ENCODE measurements at regions not wholly inside any gene's neighbourhood (a gene's known extent, or its start where the extent isn't known, plus 50 kb on each side); places are given as distances from the start of the nearest gene placed in this dataset.

DNA sequence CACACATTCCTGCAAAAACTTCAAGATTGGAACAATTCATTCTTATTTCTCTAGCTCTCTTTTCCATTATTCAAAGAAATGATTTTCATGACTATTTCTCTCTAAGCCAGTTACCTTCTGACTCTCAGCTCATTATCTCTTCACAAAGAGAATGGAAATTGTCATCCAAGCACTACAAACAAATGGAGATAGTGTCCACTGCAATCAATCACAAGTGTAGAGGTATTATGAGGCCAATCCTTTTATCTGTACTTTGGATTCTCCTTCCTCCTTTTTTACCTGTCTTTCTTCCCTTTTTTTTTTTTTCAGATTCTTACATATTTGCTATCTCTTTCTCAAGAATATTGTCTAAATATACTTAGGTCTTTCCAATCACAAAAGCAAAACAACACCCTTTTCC, 497.7 kb upstream of the MEF2C start:
- H3K4me1 Mint-ChIP-seq, result no peaks in the 10 kb centered on the region
- DNase-seq, result no peak
- peaks cover 0 to 2% (median 0%) of the 10 kb centered on the region in 3 donors for H3K27me3 Mint-ChIP-seq (ENCODE audit: low read depth in 3 of 3)
- peaks cover 0 to 7% (median 0%) of the 10 kb centered on the region in 6 donors for H3K9me3 Mint-ChIP-seq
- no peaks in the 10 kb centered on the region for H3K36me3 Mint-ChIP-seq
- H3K4me3 Mint-ChIP-seq, result no peak overlapping the region
- H3K27ac Mint-ChIP-seq, result no peak overlapping the region

DNA sequence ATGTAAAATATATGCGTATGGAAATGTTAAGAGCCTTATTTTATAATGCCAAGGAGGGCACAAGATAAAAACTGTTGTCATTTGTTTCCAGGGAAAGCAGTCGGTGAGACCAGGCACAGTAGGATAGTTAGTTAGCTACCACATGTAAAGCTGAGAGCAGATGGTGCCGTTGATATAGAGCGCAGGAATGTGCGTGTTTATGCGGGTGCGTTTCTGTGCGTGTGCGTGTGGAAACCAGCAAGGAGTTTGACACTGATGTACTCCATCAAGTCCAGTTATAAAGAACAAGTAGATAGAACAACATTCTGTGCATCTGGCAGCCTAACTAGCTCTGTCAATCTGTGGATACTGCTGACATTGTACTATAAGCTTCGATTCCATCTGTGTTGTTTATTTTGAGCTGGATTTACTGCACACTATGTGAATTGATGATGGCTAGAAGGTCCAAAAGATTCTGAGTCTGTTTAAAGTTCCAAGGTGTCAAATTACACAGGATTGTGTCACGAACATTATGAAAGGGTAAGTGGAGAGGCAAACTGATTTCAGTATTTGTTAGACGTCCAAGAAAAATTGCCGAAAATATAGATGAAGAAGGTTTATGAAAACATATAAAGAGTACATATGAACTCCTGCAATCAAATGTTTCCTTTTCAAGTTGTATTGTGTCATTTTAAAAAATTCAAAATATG, 494.9 kb upstream of the MEF2C start:
- Mint-ChIP-seq H3K9me3 (peaks cover 0 to 7% (median 0%) of the 10 kb centered on the region in 6 donors), H3K36me3 (no peaks in the 10 kb centered on the region), H3K4me3 (no peak overlapping the region), H3K4me1 (no peaks in the 10 kb centered on the region), H3K27ac (no peak overlapping the region), H3K27me3 (ENCODE audit: low read depth in 3 of 3) (peaks cover 0 to 2% (median 0%) of the 10 kb centered on the region in 3 donors)
- no peak for DNase-seq

DNA sequence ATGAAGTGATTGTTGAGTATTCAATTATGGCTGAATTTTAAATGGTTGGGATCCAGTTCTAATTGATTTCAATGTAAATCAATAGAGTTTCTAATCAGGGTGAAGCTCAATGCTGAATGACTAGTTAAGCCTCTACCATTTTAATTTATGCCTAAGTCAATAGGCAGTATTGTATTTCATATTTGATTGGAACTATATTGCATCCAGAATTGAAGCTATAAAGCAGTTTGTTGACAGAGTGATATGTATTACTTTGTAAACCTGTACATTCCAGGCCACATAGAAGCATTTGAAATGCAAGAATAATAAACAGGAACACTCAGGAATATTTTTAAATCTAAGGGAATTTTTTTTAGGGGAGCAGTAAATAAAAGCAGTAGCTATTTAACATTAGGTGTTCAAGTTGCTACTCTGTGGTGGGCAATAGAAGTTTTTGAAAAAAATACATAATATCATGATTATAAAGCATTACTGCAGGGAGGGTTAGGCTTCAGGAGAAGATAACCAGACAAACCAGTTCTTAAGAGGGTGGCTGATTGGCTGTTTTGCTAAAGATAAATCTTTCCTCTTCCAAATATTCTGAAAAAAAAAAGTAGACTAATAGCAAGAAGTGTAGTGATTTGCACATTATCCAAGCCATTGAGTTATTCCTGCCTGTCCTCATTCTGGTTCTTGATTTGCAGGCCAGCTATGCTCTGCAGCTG, 492.0 kb upstream of the MEF2C start:
- no peak overlapping the region for H3K4me3 Mint-ChIP-seq
- no peak overlapping the region for H3K27ac Mint-ChIP-seq
- H3K4me1 Mint-ChIP-seq, result no peaks in the 10 kb centered on the region
- H3K9me3 Mint-ChIP-seq, result peaks cover 0 to 2% (median under 1%) of the 10 kb centered on the region in 6 donors
- peaks cover 0 to 2% (median 0%) of the 10 kb centered on the region in 3 donors for H3K27me3 Mint-ChIP-seq (ENCODE audit: low read depth in 3 of 3)
- DNase-seq, result no peak
- no peaks in the 10 kb centered on the region for H3K36me3 Mint-ChIP-seq

DNA sequence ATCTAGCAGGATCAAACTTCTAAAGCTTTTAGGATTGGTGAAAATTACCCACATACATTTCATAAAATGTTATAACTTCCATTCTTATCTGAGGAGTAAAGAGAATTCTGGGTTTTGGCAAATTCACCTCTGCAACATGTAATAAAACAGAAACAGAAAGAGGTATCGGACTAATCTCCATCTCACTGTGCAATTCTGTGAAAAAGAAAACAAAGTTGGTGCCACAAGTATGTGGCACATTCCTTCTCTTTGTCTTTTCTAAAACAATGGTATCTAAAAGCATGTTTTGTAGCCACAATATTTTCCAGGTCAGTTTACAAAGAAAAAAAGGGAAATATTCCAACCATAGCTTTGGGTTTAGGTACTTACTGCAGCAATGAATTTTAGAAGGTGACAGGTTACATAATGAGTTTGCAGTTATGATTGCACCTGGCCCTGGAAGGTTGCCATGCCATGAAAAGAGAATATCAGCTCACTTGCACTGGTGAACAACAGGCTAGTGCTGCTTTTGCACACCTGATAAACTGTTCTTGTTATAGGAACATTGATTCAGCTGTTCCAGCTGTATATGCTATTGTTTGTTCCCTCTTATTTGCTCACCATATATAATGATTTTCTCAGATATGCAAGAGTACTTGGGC, 491.3 kb upstream of the MEF2C start:
- H3K27ac Mint-ChIP-seq, result no peak overlapping the region
- H3K36me3 Mint-ChIP-seq, result no peaks in the 10 kb centered on the region
- H3K4me1 Mint-ChIP-seq, result no peaks in the 10 kb centered on the region
- peaks cover 0 to 9% (median 2%) of the 10 kb centered on the region in 6 donors for H3K9me3 Mint-ChIP-seq
- DNase-seq, result no peak
- H3K4me3 Mint-ChIP-seq, result no peak overlapping the region
- H3K27me3 Mint-ChIP-seq (ENCODE audit: low read depth in 3 of 3), result no peaks in the 10 kb centered on the region

- H3K4me3 Mint-ChIP-seq, result no peak overlapping the region
- no peak overlapping the region for H3K27ac Mint-ChIP-seq
- no peak for DNase-seq
- peaks cover 0 to 19% (median 3%) of the 10 kb centered on the region in 6 donors for H3K9me3 Mint-ChIP-seq
- no peaks in the 10 kb centered on the region for H3K27me3 Mint-ChIP-seq (ENCODE audit: low read depth in 3 of 3)
- no peaks in the 10 kb centered on the region for H3K4me1 Mint-ChIP-seq
- peaks cover 0 to 10% (median 5%) of the 10 kb centered on the region in 3 donors for H3K36me3 Mint-ChIP-seq
Measured at GRCh38 chr5:89372176-89372575, 489.2 kb upstream of the MEF2C start.

GRCh38 chr5:89371646-89372045, 488.7 kb upstream of the MEF2C start:
- DNase-seq, result no peak
- Mint-ChIP-seq H3K9me3 (peaks cover 0 to 19% (median 3%) of the 10 kb centered on the region in 6 donors), H3K36me3 (peaks cover 0 to 10% (median 5%) of the 10 kb centered on the region in 3 donors), H3K27ac (no peak overlapping the region), H3K4me1 (no peaks in the 10 kb centered on the region), H3K27me3 (ENCODE audit: low read depth in 3 of 3) (no peaks in the 10 kb centered on the region), H3K4me3 (no peak overlapping the region)

DNA sequence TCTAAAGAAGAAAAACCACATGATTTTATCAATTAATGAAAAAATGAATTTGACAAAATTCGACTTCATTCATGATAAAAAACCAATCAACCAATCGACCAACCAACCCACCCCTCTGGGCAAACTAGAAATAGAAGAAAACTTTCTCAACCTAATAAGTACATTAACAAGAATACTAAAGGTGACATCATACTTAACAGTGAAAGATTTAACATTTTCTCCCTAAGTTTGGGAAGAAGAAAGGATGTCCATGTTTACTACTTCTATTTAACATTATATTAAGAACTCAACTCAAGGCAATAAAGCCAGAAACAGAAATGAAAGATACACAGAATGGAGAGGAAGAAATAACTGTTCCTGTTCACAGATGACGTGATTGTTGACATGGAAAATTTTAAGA, 476.1 kb upstream of the MEF2C start:
- Mint-ChIP-seq H3K4me3 (no peak overlapping the region), H3K36me3 (peaks cover 0 to 9% (median 0%) of the 10 kb centered on the region in 3 donors)

GRCh38 chr5:89353837-89354551, 471.0 kb upstream of the MEF2C start:
- H3K4me3 Mint-ChIP-seq, result peak overlapping the region in 2 of 5 donors; percentile 18 to 50

More for the DNA sequence above, 476.1 kb upstream of the MEF2C start:
- Mint-ChIP-seq H3K27me3 (ENCODE audit: low read depth in 3 of 3) (peaks cover 0 to 1% (median 0%) of the 10 kb centered on the region in 3 donors), H3K4me1 (peaks cover 4 to 8% of the 10 kb centered on the region in 2 donors), H3K27ac (no peak overlapping the region), H3K9me3 (peaks cover 0 to 2% (median 0%) of the 10 kb centered on the region in 6 donors)
- no peak for DNase-seq

GRCh38 chr5:89351975-89352374, 469.0 kb upstream of the MEF2C start:
- DNase-seq, result no peak
- H3K27me3 Mint-ChIP-seq (ENCODE audit: low read depth in 3 of 3), result peaks cover 0 to 1% (median 0%) of the 10 kb centered on the region in 3 donors
- peaks cover 11 to 27% of the 10 kb centered on the region in 2 donors for H3K4me1 Mint-ChIP-seq
- no peak overlapping the region for H3K27ac Mint-ChIP-seq
- H3K36me3 Mint-ChIP-seq, result no peaks in the 10 kb centered on the region
- H3K4me3 Mint-ChIP-seq, result no peak overlapping the region
- H3K9me3 Mint-ChIP-seq, result peaks cover 0 to 2% (median 0%) of the 10 kb centered on the region in 6 donors

More at GRCh38 chr5:89353837-89354551, 471.0 kb upstream of the MEF2C start:
- peaks cover 11 to 27% of the 10 kb centered on the region in 2 donors for H3K4me1 Mint-ChIP-seq
- H3K27me3 Mint-ChIP-seq (ENCODE audit: low read depth in 3 of 3), result peaks cover 0 to 1% (median 0%) of the 10 kb centered on the region in 3 donors
- peak; percentile 5 to 21 (median 14) for DNase-seq
- no peaks in the 10 kb centered on the region for H3K36me3 Mint-ChIP-seq
- peak overlapping the region in 3 of 6 donors; percentile 3 to 62 (median 16) for H3K27ac Mint-ChIP-seq
- peaks cover 0 to 2% (median 0%) of the 10 kb centered on the region in 6 donors for H3K9me3 Mint-ChIP-seq

- Mint-ChIP-seq H3K4me1 (peaks cover 11 to 32% of the 10 kb centered on the region in 2 donors), H3K27me3 (ENCODE audit: low read depth in 3 of 3) (peaks cover 0 to 1% (median 0%) of the 10 kb centered on the region in 3 donors), H3K36me3 (no peaks in the 10 kb centered on the region), H3K4me3 (no peak overlapping the region), H3K9me3 (peaks cover 0 to 2% (median 0%) of the 10 kb centered on the region in 6 donors), H3K27ac (no peak overlapping the region)
- no peak for DNase-seq
Measured at GRCh38 chr5:89351222-89351621, 468.2 kb upstream of the MEF2C start.

DNA sequence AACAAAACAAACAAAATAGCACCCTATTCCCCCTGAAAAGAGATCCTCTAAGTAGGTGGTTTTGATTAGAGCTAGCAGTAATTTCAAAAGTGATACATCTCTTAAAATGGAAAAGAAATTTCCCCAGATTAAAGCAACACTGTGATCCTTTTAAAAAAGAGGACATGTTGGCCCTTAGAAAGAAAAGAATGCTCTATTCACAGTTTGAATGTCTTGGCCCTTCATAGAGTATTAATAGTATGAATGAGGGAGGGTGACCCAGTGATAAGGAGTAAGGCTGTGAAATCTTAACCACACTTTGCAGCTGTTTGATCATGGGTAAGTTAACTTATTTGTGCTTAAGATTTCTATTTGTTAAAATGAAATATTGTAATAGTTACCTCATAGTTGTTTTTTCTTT, 467.7 kb upstream of the MEF2C start:
- DNase-seq, result no peak
- Mint-ChIP-seq H3K27me3 (ENCODE audit: low read depth in 3 of 3) (peaks cover 0 to 1% (median 0%) of the 10 kb centered on the region in 3 donors), H3K36me3 (no peaks in the 10 kb centered on the region), H3K4me1 (peaks cover 11 to 32% of the 10 kb centered on the region in 2 donors), H3K9me3 (peaks cover 0 to 2% (median 0%) of the 10 kb centered on the region in 6 donors), H3K4me3 (no peak overlapping the region), H3K27ac (no peak overlapping the region)

DNA sequence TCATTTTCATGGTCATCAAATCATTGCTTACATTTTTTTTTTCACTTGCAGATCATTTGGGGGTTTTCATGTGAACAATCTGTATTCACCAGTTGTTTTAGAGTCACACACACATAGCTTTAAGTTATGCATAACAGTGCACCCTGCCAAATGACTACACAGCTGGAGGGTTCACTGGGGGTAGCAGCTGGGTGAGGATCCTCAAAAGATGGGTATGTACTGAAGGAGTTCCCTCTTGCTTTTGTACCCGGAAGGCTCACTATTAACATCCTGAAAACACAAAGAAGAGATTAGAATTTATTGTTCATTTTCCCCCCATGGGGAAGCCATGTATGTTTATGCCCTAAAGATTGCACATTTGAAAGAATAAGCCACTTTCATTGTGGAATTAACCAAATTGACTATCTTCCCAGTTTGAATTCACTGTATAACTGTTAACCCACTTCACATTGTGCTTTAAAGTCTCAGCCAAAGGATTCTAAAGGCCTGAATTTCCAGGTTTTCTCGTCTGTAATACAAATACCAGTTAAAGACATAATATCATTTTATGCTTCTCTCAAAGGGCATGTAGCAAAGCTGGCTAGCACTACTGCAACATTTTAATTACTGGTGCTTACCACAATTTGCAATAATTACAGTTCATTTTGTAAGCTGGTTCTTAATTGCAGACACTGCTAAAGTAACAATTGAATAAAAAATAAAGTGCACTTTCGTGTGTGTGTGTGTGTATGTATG, 466.4 kb upstream of the MEF2C start:
- no peak for DNase-seq
- no peak overlapping the region for H3K4me3 Mint-ChIP-seq

DNA sequence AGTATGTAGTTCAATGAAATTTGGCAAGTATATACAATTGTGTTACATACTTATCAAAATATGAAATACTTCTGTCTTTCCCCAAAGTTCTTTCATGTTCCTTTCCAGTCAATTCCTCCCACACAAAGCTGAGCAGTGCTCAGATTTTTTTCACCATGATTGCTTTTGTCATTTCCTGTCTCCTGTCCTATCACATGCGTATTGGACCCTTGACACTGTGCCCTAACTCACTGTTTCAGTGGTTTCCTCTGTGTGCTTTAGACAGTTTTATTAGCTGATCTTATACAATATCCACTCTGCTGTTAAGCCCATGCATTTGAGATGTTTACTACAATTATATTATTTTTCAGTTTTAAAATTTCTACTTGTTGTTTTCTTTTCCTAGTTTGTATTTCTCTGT, 463.6 kb upstream of the MEF2C start:
- H3K9me3 Mint-ChIP-seq, result no peaks in the 10 kb centered on the region
- DNase-seq, result no peak
- no peaks in the 10 kb centered on the region for H3K27me3 Mint-ChIP-seq (ENCODE audit: low read depth in 3 of 3)
- H3K4me3 Mint-ChIP-seq, result no peak overlapping the region
- no peak overlapping the region for H3K27ac Mint-ChIP-seq
- no peaks in the 10 kb centered on the region for H3K36me3 Mint-ChIP-seq
- H3K4me1 Mint-ChIP-seq, result peaks cover 7 to 37% of the 10 kb centered on the region in 2 donors

More for the DNA sequence above, 466.4 kb upstream of the MEF2C start:
- H3K9me3 Mint-ChIP-seq, result no peaks in the 10 kb centered on the region
- H3K4me1 Mint-ChIP-seq, result peaks cover 10 to 28% of the 10 kb centered on the region in 2 donors
- no peaks in the 10 kb centered on the region for H3K27me3 Mint-ChIP-seq (ENCODE audit: low read depth in 3 of 3)
- H3K27ac Mint-ChIP-seq, result no peak overlapping the region
- H3K36me3 Mint-ChIP-seq, result no peaks in the 10 kb centered on the region

All from immature natural killer cell (primary cell).